Upper lobe of right lung (tissue), 1 donor: ENCODE measurements at regions not wholly inside any gene's neighbourhood (a gene's known extent, or its start where the extent isn't known, plus 50 kb on each side); places are given as distances from the start of the nearest gene placed in this dataset.

Source experiments
- ATAC-seq: fragments of 200-7000 bp; cut with Tn5 transposase; one replicate; pipeline ENCODE4 v1.9.1; 2020; ENCODE audit warnings: mild to moderate bottlenecking, moderate library complexity
- DNase-seq: peaks from one replicate; pipeline ENCODE4 v3.0.0-alpha.2; 2020
- H3K27ac ChIP-seq: fragments of 200-600 bp; one replicate; pipeline ENCODE4 v1.8.0; 2022
- H3K27me3 ChIP-seq: fragments of 200-600 bp; one replicate; pipeline ENCODE4 v1.8.0; 2022; ENCODE audit warnings: mild to moderate bottlenecking
- H3K36me3 ChIP-seq: fragments of 200-600 bp; one replicate; pipeline ENCODE4 v1.8.0; 2022
- H3K4me1 ChIP-seq: fragments of 200-600 bp; one replicate; pipeline ENCODE4 v1.8.0; 2022
- H3K4me3 ChIP-seq: fragments of 200-600 bp; one replicate; pipeline ENCODE4 v1.8.0; 2022; ENCODE audit warnings: mild to moderate bottlenecking
- H3K9me3 ChIP-seq: fragments of 200-600 bp; one replicate; pipeline ENCODE4 v1.8.0; 2022
- intact Hi-C: fragments of 100-400 bp; cut with DNase I; formaldehyde crosslinking; loops from one replicate; pipeline ENCODE4 v1.11.0; 2022
- TF ChIP-seq, protein P1 (sequence below): fragments of 200-600 bp; IDR thresholded peaks from one replicate; pipeline ENCODE4 v1.8.0; 2022; ENCODE audit warnings: antibody characterized with exemption
- donor health status: DM: no; HTN: yes; CAD: no; lungs with severe emphysema.

- Histone ChIP-seq H3K9me3 (no peaks in the 10 kb centered on the region), H3K4me3 (no peak overlapping the region), H3K4me1 (no peaks in the 10 kb centered on the region), H3K27ac (no peak overlapping the region), H3K27me3 (no peaks in the 10 kb centered on the region), H3K36me3 (no peaks in the 10 kb centered on the region)
- intact Hi-C loops, result no loop called here
- DNase-seq, result no peak
- TF ChIP-seq, protein P1, sequence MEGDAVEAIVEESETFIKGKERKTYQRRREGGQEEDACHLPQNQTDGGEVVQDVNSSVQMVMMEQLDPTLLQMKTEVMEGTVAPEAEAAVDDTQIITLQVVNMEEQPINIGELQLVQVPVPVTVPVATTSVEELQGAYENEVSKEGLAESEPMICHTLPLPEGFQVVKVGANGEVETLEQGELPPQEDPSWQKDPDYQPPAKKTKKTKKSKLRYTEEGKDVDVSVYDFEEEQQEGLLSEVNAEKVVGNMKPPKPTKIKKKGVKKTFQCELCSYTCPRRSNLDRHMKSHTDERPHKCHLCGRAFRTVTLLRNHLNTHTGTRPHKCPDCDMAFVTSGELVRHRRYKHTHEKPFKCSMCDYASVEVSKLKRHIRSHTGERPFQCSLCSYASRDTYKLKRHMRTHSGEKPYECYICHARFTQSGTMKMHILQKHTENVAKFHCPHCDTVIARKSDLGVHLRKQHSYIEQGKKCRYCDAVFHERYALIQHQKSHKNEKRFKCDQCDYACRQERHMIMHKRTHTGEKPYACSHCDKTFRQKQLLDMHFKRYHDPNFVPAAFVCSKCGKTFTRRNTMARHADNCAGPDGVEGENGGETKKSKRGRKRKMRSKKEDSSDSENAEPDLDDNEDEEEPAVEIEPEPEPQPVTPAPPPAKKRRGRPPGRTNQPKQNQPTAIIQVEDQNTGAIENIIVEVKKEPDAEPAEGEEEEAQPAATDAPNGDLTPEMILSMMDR, result no peak
- no peak for ATAC-seq
These were observed 489.2 kb upstream of the MIS18BP1 start for GRCh38 chr14:45742187-45742586.

- TF ChIP-seq, protein P1, result no peak
- no peak for DNase-seq
- Histone ChIP-seq H3K36me3 (no peaks in the 10 kb centered on the region), H3K4me1 (no peaks in the 10 kb centered on the region), H3K4me3 (no peak overlapping the region), H3K27me3 (no peaks in the 10 kb centered on the region), H3K9me3 (no peaks in the 10 kb centered on the region), H3K27ac (no peak overlapping the region)
- no peak for ATAC-seq
- intact Hi-C loops, result no loop called here
These were observed 475.6 kb upstream of the MIS18BP1 start for GRCh38 chr14:45728434-45729225.

DNA sequence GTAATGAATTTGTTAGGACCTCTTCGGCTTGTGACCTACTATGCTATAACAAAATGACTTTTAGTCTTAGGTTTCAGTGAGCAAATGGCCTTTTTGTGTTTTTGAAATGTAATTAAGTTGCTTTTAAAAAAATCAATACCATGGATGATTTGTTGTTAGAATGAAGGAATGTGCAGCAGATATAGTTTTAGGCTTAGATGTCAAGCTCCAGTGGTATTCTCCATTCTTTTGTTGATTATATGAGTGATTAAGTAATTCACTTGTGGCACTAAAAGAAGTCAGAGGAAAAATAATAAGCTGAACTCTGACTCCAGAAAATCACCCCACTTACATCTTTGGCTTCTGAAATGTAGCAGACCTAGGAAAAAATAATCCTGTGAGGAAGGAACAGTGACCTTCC lies 474.1 kb upstream of the MIS18BP1 start:
- Histone ChIP-seq H3K36me3 (no peaks in the 10 kb centered on the region), H3K27ac (no peak overlapping the region), H3K27me3 (no peaks in the 10 kb centered on the region), H3K4me3 (no peak overlapping the region), H3K9me3 (no peaks in the 10 kb centered on the region), H3K4me1 (no peaks in the 10 kb centered on the region)
- intact Hi-C loops, result no loop called here
- TF ChIP-seq, protein P1, result no peak
- DNase-seq, result no peak
- ATAC-seq, result no peak

GRCh38 chr14:45721472-45721871 lies 468.5 kb upstream of the MIS18BP1 start:
- Histone ChIP-seq H3K9me3 (no peaks in the 10 kb centered on the region), H3K4me1 (no peaks in the 10 kb centered on the region), H3K4me3 (no peak overlapping the region), H3K27ac (no peak overlapping the region), H3K36me3 (no peaks in the 10 kb centered on the region), H3K27me3 (no peaks in the 10 kb centered on the region)
- no peak for DNase-seq
- intact Hi-C loops, result no loop called here
- ATAC-seq, result no peak
- TF ChIP-seq, protein P1, result no peak

GRCh38 chr14:45716572-45716971 lies 463.6 kb upstream of the MIS18BP1 start:
- H3K27me3 ChIP-seq, result no peaks in the 10 kb centered on the region
- no peak for ATAC-seq
- no peak for DNase-seq
- no peak overlapping the region for H3K4me3 ChIP-seq
- no peaks in the 10 kb centered on the region for H3K4me1 ChIP-seq
- TF ChIP-seq, protein P1, result no peak
- H3K36me3 ChIP-seq, result no peaks in the 10 kb centered on the region
- H3K27ac ChIP-seq, result no peak overlapping the region
- intact Hi-C loops, result no loop called here
- H3K9me3 ChIP-seq, result no peaks in the 10 kb centered on the region
